Panc1 (cell line): ENCODE measurements at regions not wholly inside any gene's neighbourhood (a gene's known extent, or its start where the extent isn't known, plus 50 kb on each side); places are given as distances from the start of the nearest gene placed in this dataset.

Source experiments
- CTCF ChIP-seq: fragments of 450-650 bp; IDR thresholded peaks from 2 replicates; pipeline ENCODE4 v1.5.1; 2017; ENCODE audit warnings: mild to moderate bottlenecking
- POLR2AphosphoS5 ChIP-seq: IDR thresholded peaks from 2 replicates; pipeline ENCODE4 v1.6.1; 2012; ENCODE audit warnings: mild to moderate bottlenecking, low read depth, low read length, moderate library complexity
- REST ChIP-seq, 2 experiments: IDR thresholded peaks; 2 replicates each; pipeline ENCODE4 v1.6.1; 2011 to 2012; ENCODE audit warnings: low read depth in 2 of 2, control low read depth in 1 of 2, low read length in 1 of 2, mild to moderate bottlenecking in 1 of 2, moderate library complexity in 1 of 2; ENCODE audit not compliant: insufficient read depth in 1 of 2
- TCF7L2 ChIP-seq: IDR thresholded peaks from 2 replicates; pipeline ENCODE4 v1.6.1; 2011; ENCODE audit warnings: mild to moderate bottlenecking, low read depth, low read length, inconsistent platforms

- TF ChIP-seq CTCF (no peak), POLR2AphosphoS5 (no peak), REST (IDR thresholded peaks at IDR 0.05; ENCODE audit: insufficient read depth in 1 of 2, low read depth in 2 of 2, low read length in 1 of 2) (no peak), TCF7L2 (no peak)
These were observed 529.4 kb downstream of the PCDH17 start for GRCh38 chr13:58160980-58161379.
